ENCODE measurements at regions not wholly inside any gene's neighbourhood (a gene's known extent, or its start where the extent isn't known, plus 50 kb on each side); places are given as distances from the start of the nearest gene placed in this dataset.

DNA sequence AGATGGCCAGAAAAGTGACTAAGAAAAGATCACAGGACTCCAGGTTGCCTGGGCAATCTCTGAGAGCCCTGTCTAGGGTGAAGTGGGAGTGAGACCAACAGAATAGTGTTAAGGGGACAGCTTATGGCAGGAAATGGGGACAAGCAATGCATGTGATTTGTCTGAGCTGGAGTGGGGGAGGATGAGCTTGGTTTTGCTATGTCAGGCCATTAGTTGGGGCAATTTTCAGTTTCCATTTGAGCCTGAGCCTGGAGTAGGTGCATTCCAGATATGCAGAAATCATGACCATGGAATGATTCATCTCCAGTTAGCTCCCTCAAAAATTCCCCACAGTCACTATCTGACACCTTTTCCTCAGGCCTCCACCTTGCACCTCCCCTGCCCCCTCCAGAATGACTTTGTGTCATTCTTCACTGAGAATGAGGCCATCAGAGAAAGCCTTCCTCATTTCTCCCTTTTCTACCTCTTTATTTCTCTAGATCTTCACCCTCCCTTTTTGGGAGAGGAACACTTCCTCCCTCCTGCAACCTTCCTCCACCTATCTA, 150.9 kb upstream of the PLEKHG7 start:
- Histone ChIP-seq H3K9me3 (replicated peaks; ENCODE audit: low read length) (no peaks in the 10 kb centered on the region), H3K27me3 (ENCODE audit: control insufficient read depth, insufficient read depth, low read length) (no peaks in the 10 kb centered on the region), H3K4me1 (ENCODE audit: control insufficient read depth, insufficient read depth, low read length) (peaks cover 8% of the 10 kb centered on the region), H3K9ac (ENCODE audit: low read depth, low read length) (no peak overlapping the region), H3K4me2 (ENCODE audit: low read length) (no peak overlapping the region), H3K4me3 (ENCODE audit: low read length) (no peak overlapping the region), H3K36me3 (ENCODE audit: insufficient read depth, low read length) (no peaks in the 10 kb centered on the region)

DNA sequence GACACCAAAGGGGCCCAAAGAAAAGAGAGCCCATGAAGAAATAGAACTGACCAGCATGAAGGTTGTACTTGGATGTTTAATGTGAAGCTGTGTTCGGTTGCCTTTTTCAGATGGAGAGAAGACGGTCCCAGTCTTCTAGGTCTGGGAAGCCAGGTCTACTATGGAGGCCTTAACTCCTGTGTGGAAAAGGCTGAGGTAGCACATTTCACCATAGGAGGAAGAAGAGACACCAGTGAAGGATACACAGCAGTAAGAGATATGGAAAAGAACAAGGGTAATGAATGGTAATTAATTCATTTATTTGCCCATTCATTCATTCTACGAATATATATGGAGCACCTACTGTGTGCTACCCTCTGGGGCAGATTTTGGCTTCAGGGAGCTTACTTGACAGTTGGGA, 151.6 kb upstream of the PLEKHG7 start:
- no peaks in the 10 kb centered on the region for H3K9me3 ChIP-seq (replicated peaks; ENCODE audit: low read length)
- no peak overlapping the region for H3K4me2 ChIP-seq (ENCODE audit: low read length)
- H3K4me3 ChIP-seq (ENCODE audit: low read length): no peak overlapping the region
- no peak overlapping the region for H3K9ac ChIP-seq (ENCODE audit: low read depth, low read length)
- H3K27me3 ChIP-seq (ENCODE audit: control insufficient read depth, insufficient read depth, low read length): no peaks in the 10 kb centered on the region
- H3K36me3 ChIP-seq (ENCODE audit: insufficient read depth, low read length): no peaks in the 10 kb centered on the region
- peaks cover 8% of the 10 kb centered on the region for H3K4me1 ChIP-seq (ENCODE audit: control insufficient read depth, insufficient read depth, low read length)

DNA sequence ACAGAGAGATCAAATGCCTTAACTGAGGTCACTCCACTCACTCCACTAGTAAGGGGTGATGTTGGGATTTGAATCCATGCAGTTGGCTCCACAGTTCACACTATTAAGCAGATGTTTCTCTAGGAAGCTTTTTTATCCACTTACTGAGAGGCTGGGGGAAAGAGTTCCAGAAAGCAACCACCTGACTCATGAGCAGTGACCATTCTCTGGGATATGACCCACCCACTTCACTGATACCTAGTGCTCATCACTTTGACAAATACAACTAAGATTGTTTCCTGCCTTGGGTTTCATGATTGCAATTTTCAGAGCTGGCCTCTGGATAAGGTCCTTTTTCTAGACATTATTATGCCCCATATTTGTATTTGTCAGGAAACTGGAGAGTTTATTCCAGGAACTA, 152.1 kb upstream of the PLEKHG7 start:
- no peak overlapping the region for H3K9ac ChIP-seq (ENCODE audit: low read depth, low read length)
- H3K4me1 ChIP-seq (ENCODE audit: control insufficient read depth, insufficient read depth, low read length): peaks cover 8% of the 10 kb centered on the region
- H3K36me3 ChIP-seq (ENCODE audit: insufficient read depth, low read length): no peaks in the 10 kb centered on the region
- no peaks in the 10 kb centered on the region for H3K9me3 ChIP-seq (replicated peaks; ENCODE audit: low read length)
- no peak overlapping the region for H3K4me2 ChIP-seq (ENCODE audit: low read length)
- H3K4me3 ChIP-seq (ENCODE audit: low read length): no peak overlapping the region
- H3K27me3 ChIP-seq (ENCODE audit: control insufficient read depth, insufficient read depth, low read length): no peaks in the 10 kb centered on the region

DNA sequence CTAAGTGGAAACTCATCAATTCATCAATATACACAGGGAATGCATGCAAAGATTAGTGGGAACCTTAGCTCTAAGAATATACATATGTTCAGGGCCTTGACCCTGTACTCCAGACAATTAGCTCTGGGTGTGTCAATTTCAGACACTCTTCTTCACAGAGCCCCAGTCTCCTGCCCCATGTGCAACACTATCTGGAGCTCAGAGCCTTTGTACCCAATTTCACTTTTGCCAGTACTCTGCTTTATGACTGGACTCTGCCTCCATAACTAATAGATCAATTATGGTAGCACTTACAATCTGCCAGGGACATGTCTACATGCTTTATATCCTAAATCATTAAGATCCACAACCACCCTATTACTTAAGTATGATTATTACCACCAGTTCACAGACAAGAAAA, 152.5 kb upstream of the PLEKHG7 start:
- no peaks in the 10 kb centered on the region for H3K36me3 ChIP-seq (ENCODE audit: insufficient read depth, low read length)
- no peaks in the 10 kb centered on the region for H3K27me3 ChIP-seq (ENCODE audit: control insufficient read depth, insufficient read depth, low read length)
- H3K4me2 ChIP-seq (ENCODE audit: low read length): no peak overlapping the region
- no peak overlapping the region for H3K4me3 ChIP-seq (ENCODE audit: low read length)
- no peaks in the 10 kb centered on the region for H3K9me3 ChIP-seq (replicated peaks; ENCODE audit: low read length)
- H3K4me1 ChIP-seq (ENCODE audit: control insufficient read depth, insufficient read depth, low read length): peaks cover 8% of the 10 kb centered on the region
- H3K9ac ChIP-seq (ENCODE audit: low read depth, low read length): no peak overlapping the region

DNA sequence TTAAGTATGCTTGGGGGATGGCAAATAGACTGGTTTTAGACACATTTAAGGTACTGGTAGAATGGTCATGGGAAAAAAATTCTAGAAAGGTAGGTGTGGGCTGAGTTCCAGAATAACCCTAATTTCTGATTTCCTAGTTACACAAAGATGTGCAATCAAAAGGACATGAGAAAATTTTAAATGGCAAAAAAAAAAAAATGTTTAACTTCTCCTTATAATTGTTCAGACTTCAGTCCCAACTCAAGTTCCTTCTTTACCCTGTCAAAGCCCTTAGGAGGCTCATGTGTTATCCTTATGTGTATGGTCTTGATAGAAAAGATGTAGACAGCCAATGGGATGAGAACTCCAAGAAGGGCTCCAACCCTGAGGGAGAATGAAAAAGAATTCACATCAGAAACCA, 153.3 kb upstream of the PLEKHG7 start:
- Histone ChIP-seq H3K4me1 (ENCODE audit: control insufficient read depth, insufficient read depth, low read length) (peaks cover 8% of the 10 kb centered on the region), H3K9ac (ENCODE audit: low read depth, low read length) (no peak overlapping the region), H3K27me3 (ENCODE audit: control insufficient read depth, insufficient read depth, low read length) (no peaks in the 10 kb centered on the region), H3K4me2 (ENCODE audit: low read length) (no peak overlapping the region), H3K36me3 (ENCODE audit: insufficient read depth, low read length) (no peaks in the 10 kb centered on the region), H3K9me3 (replicated peaks; ENCODE audit: low read length) (no peaks in the 10 kb centered on the region), H3K4me3 (ENCODE audit: low read length) (no peak overlapping the region)

DNA sequence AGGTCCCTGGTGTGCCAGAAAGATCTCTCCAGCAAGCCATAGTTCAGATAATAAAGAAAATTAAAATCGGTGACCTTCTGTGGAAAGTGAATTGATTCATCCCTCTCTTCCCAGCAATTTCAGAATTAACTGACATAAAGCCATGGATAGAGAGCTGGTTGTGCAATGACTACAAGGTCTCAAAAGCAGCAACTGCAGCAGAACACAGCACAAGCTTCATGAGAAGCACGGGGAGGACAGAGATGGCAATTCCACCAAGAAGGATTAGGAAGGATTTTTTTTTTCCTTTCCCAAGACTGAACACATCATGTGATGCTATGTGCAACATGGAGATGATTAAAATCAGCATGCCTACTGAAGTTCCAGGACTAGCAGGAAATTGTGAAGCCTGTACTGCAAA, 154.9 kb upstream of the PLEKHG7 start:
- Histone ChIP-seq H3K4me1 (ENCODE audit: control insufficient read depth, insufficient read depth, low read length) (peaks cover 8% of the 10 kb centered on the region), H3K4me2 (ENCODE audit: low read length) (no peak overlapping the region), H3K9ac (ENCODE audit: low read depth, low read length) (no peak overlapping the region), H3K4me3 (ENCODE audit: low read length) (no peak overlapping the region), H3K36me3 (ENCODE audit: insufficient read depth, low read length) (no peaks in the 10 kb centered on the region), H3K27me3 (ENCODE audit: control insufficient read depth, insufficient read depth, low read length) (no peaks in the 10 kb centered on the region), H3K9me3 (replicated peaks; ENCODE audit: low read length) (no peaks in the 10 kb centered on the region)

DNA sequence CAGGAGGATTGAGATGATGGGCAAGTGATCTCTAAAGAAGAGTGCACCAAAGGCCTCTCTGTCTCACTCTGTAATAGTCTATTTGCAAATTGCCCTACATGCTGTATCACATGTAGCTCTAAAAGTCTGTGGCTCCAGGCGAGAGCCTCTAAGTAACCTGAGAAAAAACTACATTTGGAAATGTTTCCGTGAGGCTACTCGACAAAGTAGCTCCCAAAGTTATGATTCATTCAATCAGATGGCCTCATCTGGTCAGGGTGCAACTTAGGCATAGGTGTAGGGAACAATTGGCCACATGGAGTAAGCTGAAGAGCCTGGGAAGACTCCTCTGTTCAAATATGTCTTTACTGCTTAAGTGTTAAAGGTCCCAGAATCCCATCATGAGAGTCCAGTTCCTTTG, 155.4 kb upstream of the PLEKHG7 start:
- H3K27me3 ChIP-seq (ENCODE audit: control insufficient read depth, insufficient read depth, low read length): no peaks in the 10 kb centered on the region
- no peaks in the 10 kb centered on the region for H3K9me3 ChIP-seq (replicated peaks; ENCODE audit: low read length)

DNA sequence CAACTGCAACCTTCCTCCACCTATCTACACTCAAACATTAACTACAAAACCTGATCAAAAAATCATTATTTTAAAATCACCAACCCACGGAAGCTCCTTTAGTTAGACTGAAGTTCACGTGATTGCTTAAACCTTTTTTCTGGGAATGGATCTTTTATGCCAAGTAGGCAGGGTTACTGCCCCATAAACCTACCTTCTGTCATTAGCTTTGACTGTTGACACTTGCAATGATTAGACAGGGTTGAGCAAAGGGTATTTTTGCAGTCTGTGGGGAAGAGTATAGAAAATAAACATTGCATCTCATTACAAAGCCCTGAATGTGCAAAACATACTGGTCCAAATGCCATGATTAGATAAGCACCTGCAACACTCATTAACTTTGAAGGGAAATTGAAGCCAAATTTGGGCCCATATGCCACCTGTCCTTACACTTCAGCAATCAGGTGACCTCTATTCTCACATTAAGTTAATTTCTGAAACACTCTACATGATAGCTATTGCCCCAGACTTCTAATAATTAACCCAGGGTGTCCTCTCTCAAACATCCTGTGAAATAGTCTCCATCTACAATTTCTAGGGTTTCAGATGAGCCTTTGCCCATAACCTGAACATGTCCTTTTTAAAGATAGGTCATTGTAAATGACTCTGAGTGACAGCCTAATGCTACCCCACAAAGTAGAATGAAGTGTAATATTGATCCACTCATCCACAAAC, 156.0 kb upstream of the PLEKHG7 start:
- Histone ChIP-seq H3K9ac (ENCODE audit: low read depth, low read length) (no peak overlapping the region), H3K36me3 (ENCODE audit: insufficient read depth, low read length) (no peaks in the 10 kb centered on the region), H3K27me3 (ENCODE audit: control insufficient read depth, insufficient read depth, low read length) (no peaks in the 10 kb centered on the region), H3K4me1 (ENCODE audit: control insufficient read depth, insufficient read depth, low read length) (peaks cover 4% of the 10 kb centered on the region), H3K4me3 (ENCODE audit: low read length) (no peak overlapping the region), H3K9me3 (replicated peaks; ENCODE audit: low read length) (no peaks in the 10 kb centered on the region), H3K4me2 (ENCODE audit: low read length) (no peak overlapping the region)

More for the DNA sequence above, 155.4 kb upstream of the PLEKHG7 start:
- Histone ChIP-seq H3K4me3 (ENCODE audit: low read length) (no peak overlapping the region), H3K4me1 (ENCODE audit: control insufficient read depth, insufficient read depth, low read length) (peaks cover 8% of the 10 kb centered on the region), H3K4me2 (ENCODE audit: low read length) (no peak overlapping the region), H3K36me3 (ENCODE audit: insufficient read depth, low read length) (no peaks in the 10 kb centered on the region), H3K9ac (ENCODE audit: low read depth, low read length) (no peak overlapping the region)

DNA sequence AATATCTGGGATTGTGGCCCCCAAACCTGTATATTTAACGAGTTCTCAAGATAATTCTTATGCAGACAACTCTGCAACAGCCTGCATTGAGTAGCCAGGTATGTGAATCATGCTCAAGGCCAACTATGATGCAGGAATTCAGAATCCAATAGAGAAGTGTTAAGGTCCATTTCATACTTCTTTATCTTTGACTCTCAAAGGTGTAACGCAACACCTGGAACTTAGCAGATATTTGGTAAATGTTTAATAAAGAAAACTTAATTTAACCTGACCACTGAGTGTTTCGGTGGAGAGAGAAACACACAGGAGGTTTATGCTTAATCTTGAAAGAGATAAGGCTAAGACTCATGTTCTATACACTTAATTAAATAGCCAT, 156.5 kb upstream of the PLEKHG7 start:
- Histone ChIP-seq H3K4me1 (ENCODE audit: control insufficient read depth, insufficient read depth, low read length) (no peaks in the 10 kb centered on the region), H3K9ac (ENCODE audit: low read depth, low read length) (no peak overlapping the region), H3K4me2 (ENCODE audit: low read length) (no peak overlapping the region), H3K4me3 (ENCODE audit: low read length) (no peak overlapping the region), H3K9me3 (replicated peaks; ENCODE audit: low read length) (no peaks in the 10 kb centered on the region), H3K36me3 (ENCODE audit: insufficient read depth, low read length) (no peaks in the 10 kb centered on the region), H3K27me3 (ENCODE audit: control insufficient read depth, insufficient read depth, low read length) (no peaks in the 10 kb centered on the region)

DNA sequence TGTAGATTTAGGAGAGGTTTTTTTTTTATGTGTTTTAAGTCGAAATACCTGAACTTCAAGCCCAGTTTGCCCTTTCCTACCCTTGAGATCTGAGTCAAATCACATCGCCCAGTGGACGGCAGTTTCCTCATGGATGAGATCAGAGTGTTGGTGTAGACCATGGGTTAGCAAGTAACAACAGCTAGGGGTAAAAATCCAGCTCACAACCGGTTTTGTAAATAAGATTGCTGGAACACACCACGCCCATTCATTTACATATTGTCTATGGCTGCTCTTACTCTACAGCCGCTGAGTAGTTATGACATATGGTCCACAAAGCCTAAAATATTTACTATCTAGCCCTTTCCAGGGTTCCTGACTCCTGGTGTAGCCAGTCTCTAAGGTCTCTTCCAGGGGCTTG, 158.5 kb upstream of the PLEKHG7 start:
- peaks cover 15% of the 10 kb centered on the region for H3K4me1 ChIP-seq (ENCODE audit: control insufficient read depth, insufficient read depth, low read length)
- H3K4me3 ChIP-seq (ENCODE audit: low read length): no peak overlapping the region
- no peaks in the 10 kb centered on the region for H3K9me3 ChIP-seq (replicated peaks; ENCODE audit: low read length)
- H3K36me3 ChIP-seq (ENCODE audit: insufficient read depth, low read length): no peaks in the 10 kb centered on the region
- no peaks in the 10 kb centered on the region for H3K27me3 ChIP-seq (ENCODE audit: control insufficient read depth, insufficient read depth, low read length)
- no peak overlapping the region for H3K4me2 ChIP-seq (ENCODE audit: low read length)
- no peak overlapping the region for H3K9ac ChIP-seq (ENCODE audit: low read depth, low read length)

DNA sequence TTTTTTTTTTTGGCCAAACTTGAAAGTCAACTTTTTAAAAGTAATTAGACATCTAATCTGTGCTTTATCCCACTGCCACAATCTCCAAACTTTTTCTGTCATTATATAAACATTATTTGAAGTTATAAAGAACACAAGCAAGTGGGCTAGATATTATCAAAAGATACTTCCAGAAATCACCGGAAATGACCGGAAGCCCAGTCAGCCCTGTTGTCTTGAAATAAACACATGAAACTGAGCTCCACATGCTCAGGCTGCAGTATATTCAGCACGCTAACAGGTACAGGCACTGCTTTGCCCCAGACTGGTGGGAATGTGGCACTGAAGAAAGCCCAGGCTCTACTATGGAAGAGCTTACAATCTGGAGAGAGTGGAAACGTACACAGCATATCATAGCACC, 158.9 kb upstream of the PLEKHG7 start:
- peaks cover 20% of the 10 kb centered on the region for H3K4me1 ChIP-seq (ENCODE audit: control insufficient read depth, insufficient read depth, low read length)
- H3K4me2 ChIP-seq (ENCODE audit: low read length): no peak overlapping the region
- H3K27me3 ChIP-seq (ENCODE audit: control insufficient read depth, insufficient read depth, low read length): no peaks in the 10 kb centered on the region
- no peaks in the 10 kb centered on the region for H3K9me3 ChIP-seq (replicated peaks; ENCODE audit: low read length)
- no peak overlapping the region for H3K9ac ChIP-seq (ENCODE audit: low read depth, low read length)
- no peaks in the 10 kb centered on the region for H3K36me3 ChIP-seq (ENCODE audit: insufficient read depth, low read length)
- H3K4me3 ChIP-seq (ENCODE audit: low read length): no peak overlapping the region

DNA sequence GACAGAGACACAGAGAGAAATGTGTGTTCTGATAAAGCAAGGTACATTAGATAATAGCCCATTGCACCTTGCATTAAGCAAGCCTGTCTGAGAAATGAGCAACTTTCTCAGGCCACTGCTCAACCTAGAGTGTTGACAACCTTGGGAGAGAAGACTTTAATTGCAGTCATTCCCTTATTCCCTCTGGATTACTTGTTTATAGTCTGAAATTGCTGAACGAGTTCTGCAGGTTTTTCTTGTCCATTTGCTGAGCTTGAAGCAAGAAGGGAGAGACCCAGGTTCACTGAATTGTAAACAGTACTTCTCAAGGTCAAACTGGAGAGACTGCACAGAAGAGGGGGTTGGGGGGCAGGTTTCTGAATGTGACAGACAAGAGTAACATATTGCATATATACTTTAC, 159.4 kb upstream of the PLEKHG7 start:
- no peaks in the 10 kb centered on the region for H3K36me3 ChIP-seq (ENCODE audit: insufficient read depth, low read length)
- no peaks in the 10 kb centered on the region for H3K27me3 ChIP-seq (ENCODE audit: control insufficient read depth, insufficient read depth, low read length)
- no peaks in the 10 kb centered on the region for H3K9me3 ChIP-seq (replicated peaks; ENCODE audit: low read length)
- no peak overlapping the region for H3K4me3 ChIP-seq (ENCODE audit: low read length)
- H3K4me2 ChIP-seq (ENCODE audit: low read length): no peak overlapping the region
- H3K4me1 ChIP-seq (ENCODE audit: control insufficient read depth, insufficient read depth, low read length): peaks cover 23% of the 10 kb centered on the region
- H3K9ac ChIP-seq (ENCODE audit: low read depth, low read length): no peak overlapping the region

Measured in skeletal muscle satellite cell (primary cell).